ENCODE measurements at regions not wholly inside any gene's neighbourhood (a gene's known extent, or its start where the extent isn't known, plus 50 kb on each side); places are given as distances from the start of the nearest gene placed in this dataset.

DNA sequence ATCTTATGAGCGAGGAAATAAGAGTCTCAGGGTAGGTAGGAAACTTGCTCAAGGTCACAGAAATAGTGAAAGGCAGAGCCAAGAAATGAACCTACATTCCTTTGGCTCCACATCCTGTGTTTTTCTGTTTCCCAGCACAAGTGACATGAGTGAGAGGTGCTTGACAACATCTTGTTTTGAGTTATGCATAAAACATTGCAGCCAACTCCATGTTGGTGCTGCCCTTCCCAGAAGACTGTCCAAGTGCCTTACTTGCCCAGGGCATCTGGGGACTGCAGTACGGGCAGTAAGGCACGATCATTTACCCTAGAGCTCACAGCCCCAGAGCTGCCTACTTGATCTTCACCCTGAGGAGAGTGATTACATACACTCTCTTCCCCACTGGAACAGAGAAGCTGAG is 148.8 kb downstream of the NOC3L start:
- TF ChIP-seq CTCF (IDR thresholded peaks at IDR 0.05) (no peak), POLR2A (IDR thresholded peaks at IDR 0.05) (no peak)
